ENCODE measurements at regions not wholly inside any gene's neighbourhood (a gene's known extent, or its start where the extent isn't known, plus 50 kb on each side); places are given as distances from the start of the nearest gene placed in this dataset.

DNA sequence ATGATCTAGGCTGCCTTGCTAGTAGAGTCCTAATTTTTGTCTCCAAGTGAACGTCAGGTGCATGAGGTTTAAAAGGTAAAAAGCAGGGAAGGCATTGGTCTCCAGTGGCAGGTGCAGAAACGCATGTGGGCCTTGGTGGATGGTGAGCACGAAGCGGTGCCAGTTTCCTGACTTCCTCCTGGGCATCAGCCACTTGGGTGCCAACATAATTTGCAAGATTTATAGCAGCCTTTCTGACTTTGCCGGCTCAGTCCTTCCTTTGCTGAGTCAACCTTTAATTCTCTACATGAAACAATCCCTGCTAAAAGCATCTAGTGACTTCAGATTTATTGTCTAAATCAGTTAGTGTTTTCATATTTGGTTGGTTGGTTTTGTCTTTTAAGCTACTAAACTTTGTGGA is 355.7 kb upstream of the TMEM132C start:
- no peak overlapping the region for H3K4me3 Mint-ChIP-seq
- no peaks in the 10 kb centered on the region for H3K4me1 Mint-ChIP-seq
- DNase-seq (ENCODE audit: low spot score in 2 of 2) (no peak), ATAC-seq (no peak)
- no peaks in the 10 kb centered on the region for H3K36me3 Mint-ChIP-seq
- no peak overlapping the region for H3K27ac Mint-ChIP-seq
- peaks cover 4% of the 10 kb centered on the region for H3K9me3 Mint-ChIP-seq

DNA sequence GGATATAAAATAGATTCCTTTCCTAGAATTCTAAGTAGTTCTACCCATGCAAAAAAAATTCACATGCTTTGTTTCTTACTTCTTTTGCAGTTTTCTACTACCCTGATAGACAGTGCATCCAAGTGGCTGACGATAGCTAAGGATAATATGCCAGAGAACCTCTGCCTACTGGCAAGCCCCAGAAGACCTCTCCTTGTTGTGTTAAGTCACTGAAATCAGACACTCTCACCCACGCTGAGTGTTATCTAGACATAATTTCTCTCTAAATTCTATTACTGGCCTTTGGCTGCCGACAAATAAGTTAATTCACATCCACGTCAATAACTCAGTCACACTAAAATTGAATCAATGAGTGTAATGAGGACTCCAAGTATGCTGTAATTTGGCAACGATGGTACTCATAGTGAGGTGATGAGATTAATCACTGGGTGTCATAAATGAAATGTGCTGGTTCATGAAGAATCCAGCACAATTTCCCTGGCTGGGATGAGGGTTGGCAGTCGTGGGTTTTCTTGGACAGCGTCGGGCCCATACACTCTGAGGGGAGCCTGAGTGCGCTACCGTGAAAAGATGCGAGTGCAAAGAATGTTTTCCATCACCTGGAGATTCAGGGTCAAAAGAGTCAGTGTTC is 354.8 kb upstream of the TMEM132C start:
- H3K27ac Mint-ChIP-seq: no peak overlapping the region
- no peaks in the 10 kb centered on the region for H3K9me3 Mint-ChIP-seq
- ATAC-seq (no peak), DNase-seq (ENCODE audit: low spot score in 2 of 2) (no peak)
- H3K4me1 Mint-ChIP-seq: no peaks in the 10 kb centered on the region
- no peaks in the 10 kb centered on the region for H3K36me3 Mint-ChIP-seq
- no peak overlapping the region for H3K4me3 Mint-ChIP-seq

- no peak for DNase-seq (ENCODE audit: low spot score in 2 of 2)
Observed at GRCh38 chr12:127923501-127923900, 343.5 kb upstream of the TMEM132C start.

GRCh38 chr12:127925971-127926370 is 341.0 kb upstream of the TMEM132C start:
- no peak overlapping the region for H3K4me3 Mint-ChIP-seq
- no peaks in the 10 kb centered on the region for H3K4me1 Mint-ChIP-seq

More at GRCh38 chr12:127923501-127923900, 343.5 kb upstream of the TMEM132C start:
- Mint-ChIP-seq H3K4me3 (no peak overlapping the region), H3K27ac (no peak overlapping the region), H3K36me3 (no peaks in the 10 kb centered on the region), H3K9me3 (peaks cover 11% of the 10 kb centered on the region), H3K4me1 (no peaks in the 10 kb centered on the region)
- no peak for ATAC-seq

GRCh38 chr12:127928178-127928577 is 338.8 kb upstream of the TMEM132C start:
- no peak overlapping the region for H3K4me3 Mint-ChIP-seq
- H3K9me3 Mint-ChIP-seq: no peaks in the 10 kb centered on the region
- DNase-seq (ENCODE audit: low spot score in 2 of 2) (no peak), ATAC-seq (no peak)
- H3K36me3 Mint-ChIP-seq: no peaks in the 10 kb centered on the region
- no peak overlapping the region for H3K27ac Mint-ChIP-seq
- H3K4me1 Mint-ChIP-seq: no peaks in the 10 kb centered on the region

More at GRCh38 chr12:127925971-127926370, 341.0 kb upstream of the TMEM132C start:
- no peak for DNase-seq (ENCODE audit: low spot score in 2 of 2)
- H3K27ac Mint-ChIP-seq: no peak overlapping the region
- peaks cover 6% of the 10 kb centered on the region for H3K9me3 Mint-ChIP-seq
- no peak for ATAC-seq
- no peaks in the 10 kb centered on the region for H3K36me3 Mint-ChIP-seq

- H3K4me1 Mint-ChIP-seq: no peaks in the 10 kb centered on the region
- DNase-seq (ENCODE audit: low spot score in 2 of 2) (no peak), ATAC-seq (no peak)
- no peak overlapping the region for H3K27ac Mint-ChIP-seq
- no peaks in the 10 kb centered on the region for H3K36me3 Mint-ChIP-seq
- H3K9me3 Mint-ChIP-seq: no peaks in the 10 kb centered on the region
- no peak overlapping the region for H3K4me3 Mint-ChIP-seq
Observed at GRCh38 chr12:127928615-127929571, 338.1 kb upstream of the TMEM132C start.

DNA sequence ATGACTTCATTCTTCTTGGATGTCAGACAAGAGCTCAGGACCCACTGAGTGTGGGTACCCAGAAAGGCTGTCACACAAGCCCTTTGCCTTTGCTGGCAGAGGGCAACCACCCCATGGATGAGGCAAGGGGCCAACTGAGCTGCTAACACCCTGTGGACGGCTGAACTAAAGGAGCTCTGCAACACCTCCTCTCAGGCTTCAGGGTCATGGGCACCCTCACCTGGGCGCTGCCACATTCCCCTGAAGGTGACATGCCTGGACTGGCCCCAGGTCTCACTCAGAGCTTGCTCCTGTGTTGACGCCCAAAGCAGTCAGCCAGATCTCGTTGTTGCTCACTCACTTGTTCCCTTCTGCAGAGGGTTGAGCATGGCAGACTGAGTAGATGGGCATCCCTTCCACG is 336.8 kb upstream of the TMEM132C start:
- DNase-seq (ENCODE audit: low spot score in 2 of 2) (no peak), ATAC-seq (peak; percentile 31)
- Mint-ChIP-seq H3K36me3 (no peaks in the 10 kb centered on the region), H3K4me1 (no peaks in the 10 kb centered on the region), H3K9me3 (no peaks in the 10 kb centered on the region), H3K4me3 (no peak overlapping the region), H3K27ac (no peak overlapping the region)

DNA sequence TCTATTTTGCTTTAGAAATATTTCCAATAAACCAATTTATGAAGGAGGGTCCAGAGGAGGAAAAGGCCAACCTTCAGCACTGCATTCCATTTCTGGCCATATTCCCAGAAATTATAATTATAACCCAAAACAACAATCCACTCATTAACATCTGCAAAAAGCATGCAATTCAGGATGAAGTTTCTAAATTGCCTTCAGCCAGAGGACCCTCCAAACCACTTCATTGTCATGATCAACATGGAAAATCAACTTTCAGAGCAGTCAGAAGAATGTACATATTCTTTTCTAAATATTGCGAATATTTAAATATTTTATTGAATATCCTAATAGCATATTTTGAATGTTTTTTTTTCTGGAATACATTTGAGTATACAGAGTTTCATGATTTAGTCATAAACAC is 332.6 kb upstream of the TMEM132C start:
- H3K27ac Mint-ChIP-seq: no peak overlapping the region
- H3K4me1 Mint-ChIP-seq: no peaks in the 10 kb centered on the region
- no peak for ATAC-seq
- no peaks in the 10 kb centered on the region for H3K9me3 Mint-ChIP-seq
- no peak overlapping the region for H3K4me3 Mint-ChIP-seq
- no peak for DNase-seq (ENCODE audit: low spot score in 2 of 2)
- H3K36me3 Mint-ChIP-seq: no peaks in the 10 kb centered on the region

GRCh38 chr12:127936463-127936862 is 330.5 kb upstream of the TMEM132C start:
- no peak overlapping the region for H3K4me3 Mint-ChIP-seq
- H3K27ac Mint-ChIP-seq: no peak overlapping the region
- DNase-seq (ENCODE audit: low spot score in 2 of 2) (no peak), ATAC-seq (no peak)
- no peaks in the 10 kb centered on the region for H3K4me1 Mint-ChIP-seq
- peaks cover 4% of the 10 kb centered on the region for H3K9me3 Mint-ChIP-seq
- H3K36me3 Mint-ChIP-seq: no peaks in the 10 kb centered on the region

GRCh38 chr12:127941332-127941731 is 325.6 kb upstream of the TMEM132C start:
- no peak for ATAC-seq
- Mint-ChIP-seq H3K9me3 (peaks cover 18% of the 10 kb centered on the region), H3K36me3 (no peaks in the 10 kb centered on the region), H3K4me1 (no peaks in the 10 kb centered on the region), H3K27ac (no peak overlapping the region), H3K4me3 (no peak overlapping the region)
- DNase-seq (ENCODE audit: low spot score in 2 of 2): no peak

DNA sequence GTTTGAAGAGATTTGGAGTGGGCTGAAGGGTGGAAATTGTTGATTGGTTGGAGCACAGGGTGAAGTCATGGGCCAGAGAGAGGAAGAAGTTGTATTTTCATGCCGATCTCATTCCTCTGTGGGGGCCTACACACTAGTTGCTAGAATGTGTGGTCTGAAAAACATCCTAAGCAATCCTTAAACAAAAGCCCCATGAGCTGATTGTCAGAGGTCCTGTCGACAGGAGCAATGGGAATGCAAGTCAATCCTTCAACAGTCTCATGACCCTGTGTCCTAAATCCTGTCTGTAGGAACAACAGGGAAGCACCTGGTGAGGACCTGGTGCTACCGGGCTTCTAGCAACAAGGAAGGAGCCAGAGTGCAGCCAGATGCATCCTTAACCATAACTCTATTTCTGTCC is 324.0 kb upstream of the TMEM132C start:
- no peak for DNase-seq (ENCODE audit: low spot score in 2 of 2)
- Mint-ChIP-seq H3K4me3 (no peak overlapping the region), H3K27ac (no peak overlapping the region), H3K4me1 (no peaks in the 10 kb centered on the region), H3K9me3 (peaks cover 18% of the 10 kb centered on the region), H3K36me3 (no peaks in the 10 kb centered on the region)
- ATAC-seq: no peak

GRCh38 chr12:127943481-127944210 is 323.3 kb upstream of the TMEM132C start:
- ATAC-seq (no peak), DNase-seq (ENCODE audit: low spot score in 2 of 2) (no peak)
- H3K9me3 Mint-ChIP-seq: peaks cover 18% of the 10 kb centered on the region

DNA sequence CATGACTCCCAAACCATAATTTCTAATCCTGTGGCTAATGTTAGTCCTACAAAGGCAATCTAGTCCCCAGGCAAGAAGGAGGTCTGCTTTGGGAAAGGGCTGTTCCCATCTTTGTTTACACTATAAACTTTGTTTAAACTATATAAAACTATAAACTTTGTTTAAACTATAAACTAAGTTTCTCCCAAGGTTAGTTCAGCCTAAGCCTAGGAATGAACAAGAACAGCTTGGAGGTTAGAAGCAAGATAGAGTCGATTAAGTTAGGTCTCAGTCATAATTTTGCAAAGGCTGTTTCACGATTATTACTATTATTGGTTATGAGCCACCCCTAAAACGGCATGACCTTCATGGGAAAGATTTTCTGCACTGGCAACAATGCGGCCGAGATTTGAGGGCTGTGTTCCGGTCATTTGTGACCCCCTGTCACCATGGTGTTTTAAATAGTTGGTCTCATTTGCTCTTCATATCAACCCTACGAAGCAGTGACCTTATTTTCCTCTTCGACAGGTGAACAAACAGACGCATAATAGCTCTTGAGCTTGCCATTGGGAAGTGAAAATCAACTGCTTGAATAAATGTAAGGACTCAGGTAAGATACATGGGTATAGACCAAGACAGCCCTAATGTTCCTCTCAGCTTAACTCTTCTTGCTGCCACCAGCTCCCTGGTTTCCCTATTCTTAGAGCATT is 322.6 kb upstream of the TMEM132C start:
- Mint-ChIP-seq H3K27ac (no peak overlapping the region), H3K36me3 (no peaks in the 10 kb centered on the region), H3K4me3 (no peak overlapping the region), H3K4me1 (no peaks in the 10 kb centered on the region), H3K9me3 (peaks cover 18% of the 10 kb centered on the region)
- ATAC-seq: no peak
- no peak for DNase-seq (ENCODE audit: low spot score in 2 of 2)

More at GRCh38 chr12:127943481-127944210, 323.3 kb upstream of the TMEM132C start:
- Mint-ChIP-seq H3K4me1 (no peaks in the 10 kb centered on the region), H3K36me3 (no peaks in the 10 kb centered on the region), H3K27ac (no peak overlapping the region), H3K4me3 (no peak overlapping the region)

DNA sequence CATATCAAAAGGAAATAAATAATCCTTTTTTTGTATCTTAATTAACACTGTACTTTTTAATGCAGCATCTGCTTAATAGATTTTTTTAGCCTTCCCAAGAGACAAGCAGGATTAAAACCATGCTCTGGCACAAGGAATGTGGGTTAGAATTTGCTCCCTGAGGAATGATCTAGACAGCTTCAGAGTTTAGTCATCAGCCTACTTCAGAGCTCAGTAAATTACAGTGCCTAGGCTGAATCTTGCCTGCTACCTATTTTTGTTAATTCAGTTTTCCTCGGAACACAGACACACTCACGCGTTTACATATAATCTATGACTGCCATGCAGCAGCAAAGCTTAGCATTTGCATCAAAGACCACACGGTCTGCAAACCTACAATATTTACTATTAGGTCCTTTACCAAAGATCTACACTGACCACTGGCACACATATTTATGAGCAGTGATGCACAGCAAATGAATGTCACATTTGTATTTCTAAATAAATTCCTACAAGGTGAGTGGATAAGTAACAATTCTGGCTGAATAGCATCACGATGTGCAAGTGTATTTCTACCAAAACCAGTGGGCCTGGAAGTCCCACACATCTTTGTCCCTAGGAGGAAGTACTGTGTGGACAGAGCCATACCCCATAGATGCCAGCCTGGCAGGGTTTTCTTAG is 309.8 kb upstream of the TMEM132C start:
- Mint-ChIP-seq H3K4me1 (no peaks in the 10 kb centered on the region), H3K36me3 (no peaks in the 10 kb centered on the region), H3K4me3 (no peak overlapping the region), H3K9me3 (peaks cover 3% of the 10 kb centered on the region), H3K27ac (no peak overlapping the region)
- ATAC-seq (no peak), DNase-seq (ENCODE audit: low spot score in 2 of 2) (no peak)

Data from stimulated activated effector memory CD8-positive, alpha-beta T cell treated with anti-CD3 and anti-CD28 coated beads, Interleukin-12 subunit alpha, Interleukin-12 subunit beta, amount 100 ng/mL, for 72 hours (primary cell).